T-helper 17 cell (primary cell): ENCODE measurements at regions not wholly inside any gene's neighbourhood (a gene's known extent, or its start where the extent isn't known, plus 50 kb on each side); places are given as distances from the start of the nearest gene placed in this dataset.

Experiments used
- ATAC-seq: fragments of 150-1000 bp; cut with Tn5 transposase; 2 replicates; pipeline ENCODE4 v1.10.0; 2021; ENCODE audit warnings: mild to moderate bottlenecking, moderate library complexity
- DNase-seq, 3 donors: peaks; one replicate each; pipeline versions ENCODE4 v3.0.0 to v3.0.0-alpha.2; 2020 to 2021
- H3K9me3 ChIP-seq: one replicate; pipeline ENCODE4 v1.7.0; 2013; ENCODE audit warnings: low read length, mild to moderate bottlenecking; ENCODE audit not compliant: control insufficient read depth, poor library complexity, severe bottlenecking
- H3K27ac Mint-ChIP-seq: one replicate; pipeline ENCODE4 v1.8.0; 2022; ENCODE audit warnings: mild to moderate bottlenecking, moderate library complexity, mixed read lengths
- H3K27me3 Mint-ChIP-seq: one replicate; pipeline ENCODE4 v1.8.0; 2022; ENCODE audit warnings: mixed read lengths
- H3K36me3 Mint-ChIP-seq: one replicate; pipeline ENCODE4 v1.8.0; 2022; ENCODE audit warnings: low read depth, mixed read lengths
- H3K4me1 Mint-ChIP-seq: one replicate; pipeline ENCODE4 v1.8.0; 2022; ENCODE audit warnings: mild to moderate bottlenecking, mixed read lengths
- H3K4me3 Mint-ChIP-seq: one replicate; pipeline ENCODE4 v1.8.0; 2022; ENCODE audit warnings: mild to moderate bottlenecking, moderate library complexity, mixed read lengths

DNA sequence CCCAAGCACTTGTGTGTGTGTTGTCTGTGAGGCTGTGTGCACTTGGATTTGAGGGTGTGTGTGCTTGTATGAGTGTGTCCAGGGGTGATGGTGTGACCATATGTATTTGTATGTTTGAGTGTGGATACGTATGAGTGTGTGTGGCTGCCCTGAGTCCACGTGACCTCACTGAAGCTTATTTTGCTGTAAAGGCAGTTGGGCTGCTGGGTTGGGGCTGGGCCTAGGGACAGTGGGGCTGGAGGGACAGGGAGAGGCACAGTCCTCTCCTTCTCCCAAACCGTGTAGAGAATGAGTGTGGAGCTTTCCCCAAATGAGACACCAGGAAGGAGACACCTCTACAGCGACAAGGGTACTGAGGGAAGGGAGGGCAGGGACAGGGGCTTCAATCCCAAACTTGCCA, 163.4 kb upstream of the TLE3 start:
- no peaks in the 10 kb centered on the region for H3K36me3 Mint-ChIP-seq
- H3K9me3 ChIP-seq: no peaks in the 10 kb centered on the region
- no peaks in the 10 kb centered on the region for H3K27me3 Mint-ChIP-seq
- no peak for DNase-seq
- no peak overlapping the region for H3K27ac Mint-ChIP-seq
- no peak for ATAC-seq
- H3K4me3 Mint-ChIP-seq: no peak overlapping the region
- H3K4me1 Mint-ChIP-seq: peaks cover 36% of the 10 kb centered on the region

DNA sequence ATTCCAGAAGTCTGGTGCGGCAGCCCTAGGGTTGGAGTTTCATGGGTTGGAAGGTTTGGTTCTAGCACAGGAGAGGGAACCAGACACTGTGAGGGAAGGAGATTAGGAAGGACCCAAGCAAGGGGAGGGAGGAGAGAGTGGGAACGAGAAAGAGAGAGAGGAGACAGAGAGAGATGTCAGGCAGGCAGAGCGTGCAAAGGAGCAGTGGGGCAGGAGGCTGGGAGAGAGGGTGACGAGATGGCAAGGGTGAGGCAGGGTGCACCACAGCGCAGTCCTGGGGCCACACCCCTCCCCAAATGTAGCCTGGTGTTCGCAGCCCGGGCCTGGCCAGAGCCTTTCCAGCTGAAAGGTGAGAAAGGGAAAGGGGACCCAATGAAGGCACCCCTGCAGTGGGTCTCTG, 162.9 kb upstream of the TLE3 start:
- Mint-ChIP-seq H3K27me3 (no peaks in the 10 kb centered on the region), H3K4me3 (no peak overlapping the region), H3K4me1 (peaks cover 36% of the 10 kb centered on the region), H3K36me3 (no peaks in the 10 kb centered on the region), H3K27ac (peak overlapping the region; percentile 2)
- ATAC-seq (no peak), DNase-seq (no peak)
- no peaks in the 10 kb centered on the region for H3K9me3 ChIP-seq

DNA sequence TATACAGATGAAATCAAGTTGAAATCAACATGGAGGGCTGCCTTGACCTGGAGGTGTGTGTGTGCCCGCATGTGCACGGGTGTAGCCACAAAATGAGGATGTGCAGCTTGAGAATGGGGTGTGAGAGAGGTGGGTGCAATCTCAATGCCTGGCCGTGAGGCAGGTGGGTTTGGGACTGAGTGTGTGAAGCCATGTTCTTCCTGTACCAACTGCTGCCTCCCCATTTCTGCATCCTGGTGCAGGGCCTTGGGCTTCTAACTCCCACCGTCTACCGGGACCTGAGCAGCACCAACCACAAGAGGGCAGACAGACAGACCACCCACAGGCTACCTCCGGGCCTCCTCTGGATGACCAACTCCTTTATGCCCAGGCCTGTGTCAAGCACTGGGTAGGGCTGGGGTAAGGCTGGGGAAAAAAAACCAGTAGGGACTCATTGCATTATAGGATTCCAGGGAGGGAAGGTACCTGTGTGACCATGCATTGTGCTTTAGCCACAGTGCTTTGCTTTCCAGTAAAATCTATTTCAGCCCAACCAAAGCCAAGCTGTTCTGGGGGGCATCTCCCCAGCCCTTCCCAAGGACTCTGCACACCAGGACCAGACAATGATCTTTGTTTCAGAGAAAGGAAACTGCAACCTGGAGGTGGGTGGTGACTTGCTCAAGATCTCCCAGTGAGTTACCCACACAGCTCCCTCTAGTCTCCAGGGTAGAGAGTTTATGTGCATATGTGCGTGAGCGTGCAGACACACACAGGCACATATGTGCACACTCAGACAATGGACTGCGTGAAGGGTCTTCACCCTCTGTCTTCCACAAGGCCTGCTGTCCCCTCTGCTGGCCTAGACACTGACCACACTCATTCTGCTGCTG, 162.2 kb upstream of the TLE3 start:
- no peak for ATAC-seq

DNA sequence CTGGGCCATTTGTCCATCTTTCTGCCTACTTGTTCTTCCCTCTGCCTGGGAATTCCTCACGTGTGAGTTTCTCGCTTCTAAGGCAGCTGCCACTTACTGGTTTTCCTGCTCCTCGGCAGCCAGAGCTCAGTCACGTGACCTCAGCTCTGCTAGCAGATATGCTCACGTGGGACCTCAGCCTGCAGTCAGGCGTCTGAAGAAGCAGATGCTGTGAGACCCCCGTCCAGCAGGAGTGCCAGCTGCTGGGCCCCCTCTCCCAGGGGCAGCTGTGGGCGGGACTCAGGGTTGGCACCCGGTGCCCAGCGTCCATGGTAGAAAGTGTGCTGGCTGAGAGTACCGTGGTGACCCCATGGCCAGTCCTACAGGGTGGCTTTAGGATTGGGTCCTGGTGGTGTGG, 161.3 kb upstream of the TLE3 start:
- DNase-seq: peak; percentile 18 to 33 (median 30)
- H3K9me3 ChIP-seq: no peaks in the 10 kb centered on the region
- Mint-ChIP-seq H3K36me3 (no peaks in the 10 kb centered on the region), H3K27me3 (no peaks in the 10 kb centered on the region), H3K4me1 (peaks cover 36% of the 10 kb centered on the region), H3K4me3 (peak overlapping the region; percentile 85), H3K27ac (peak overlapping the region; percentile 82)
- peak; percentile 73 for ATAC-seq

More for the DNA sequence above, 162.2 kb upstream of the TLE3 start:
- DNase-seq: no peak
- H3K9me3 ChIP-seq: no peaks in the 10 kb centered on the region
- Mint-ChIP-seq H3K27ac (peak overlapping the region; percentile 2), H3K27me3 (no peaks in the 10 kb centered on the region), H3K4me1 (peaks cover 36% of the 10 kb centered on the region), H3K4me3 (no peak overlapping the region), H3K36me3 (no peaks in the 10 kb centered on the region)

DNA sequence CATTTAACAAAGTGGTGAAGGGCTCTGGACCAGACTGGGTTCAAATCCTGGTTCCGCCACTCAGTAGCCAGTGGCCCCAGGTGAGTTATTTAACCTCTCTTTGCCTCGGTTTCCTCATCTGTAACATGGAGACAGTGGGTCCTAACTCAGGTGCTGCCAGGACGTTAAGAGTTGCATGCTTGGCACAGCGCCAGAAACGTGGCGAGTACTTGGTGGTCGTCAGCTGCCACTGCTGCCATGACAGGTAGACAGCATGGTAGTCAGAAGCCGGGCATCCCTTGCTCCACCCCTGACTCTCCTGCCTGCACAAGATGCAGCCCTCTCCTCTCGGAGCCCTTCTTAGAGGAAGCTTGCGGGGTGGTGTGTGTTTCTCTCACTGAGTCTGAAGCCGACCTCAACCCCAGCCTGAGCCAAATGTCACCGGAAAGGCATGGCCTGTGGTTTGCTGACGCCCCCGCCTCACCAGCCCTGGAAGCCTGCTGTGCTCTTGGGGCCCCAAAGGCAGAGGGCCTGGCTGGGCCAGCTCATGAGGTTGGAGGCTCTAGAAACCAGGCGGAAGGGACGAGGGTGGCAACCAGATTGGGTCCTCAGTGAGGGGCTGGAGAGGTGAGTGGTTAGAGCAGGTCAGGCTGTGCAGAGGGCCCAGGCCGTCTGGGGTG, 160.8 kb upstream of the TLE3 start:
- peak overlapping the region; percentile 85 for H3K4me3 Mint-ChIP-seq
- H3K27me3 Mint-ChIP-seq: no peaks in the 10 kb centered on the region
- ATAC-seq: peak; percentile 75
- no peaks in the 10 kb centered on the region for H3K36me3 Mint-ChIP-seq
- H3K27ac Mint-ChIP-seq: peak overlapping the region; percentile 82
- H3K9me3 ChIP-seq: no peaks in the 10 kb centered on the region
- peaks cover 36% of the 10 kb centered on the region for H3K4me1 Mint-ChIP-seq
- peak; percentile 11 to 26 (median 22) for DNase-seq

DNA sequence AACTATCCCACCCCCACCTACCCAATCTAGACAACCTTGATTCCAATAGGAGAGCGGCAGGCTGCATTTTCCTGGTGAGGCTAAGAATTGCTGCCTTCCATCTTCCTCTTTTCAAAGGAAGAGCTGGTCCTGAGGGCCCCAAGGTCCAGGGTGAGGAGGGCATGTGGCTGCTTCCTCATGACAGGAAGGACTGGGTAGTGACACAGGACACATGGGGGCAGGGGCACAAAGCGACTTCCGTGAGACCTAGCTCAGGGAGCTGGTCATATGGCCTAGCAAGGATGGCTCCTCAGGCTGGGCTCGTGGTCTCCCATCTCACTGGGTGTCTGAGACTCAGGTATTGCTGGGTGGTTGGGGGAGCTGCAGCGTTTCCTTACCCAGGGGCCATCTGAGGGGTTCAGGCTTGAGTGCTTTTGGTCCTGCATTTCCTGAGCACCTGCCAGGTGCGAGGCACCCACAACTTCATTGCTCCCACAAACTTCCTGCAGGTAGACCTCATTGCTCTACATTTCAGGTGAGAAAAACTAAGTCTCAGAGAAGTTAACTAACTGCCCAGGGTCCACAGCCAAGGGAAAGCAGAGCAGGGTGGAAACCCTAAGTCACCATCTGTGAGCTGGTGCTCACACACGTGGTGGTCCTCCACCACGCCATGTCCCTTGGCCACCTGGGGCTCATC, 160.0 kb upstream of the TLE3 start:
- Mint-ChIP-seq H3K36me3 (no peaks in the 10 kb centered on the region), H3K27ac (peak overlapping the region; percentile 82), H3K27me3 (no peaks in the 10 kb centered on the region), H3K4me1 (peaks cover 36% of the 10 kb centered on the region), H3K4me3 (peak overlapping the region; percentile 85)
- no peaks in the 10 kb centered on the region for H3K9me3 ChIP-seq
- ATAC-seq: no peak
- DNase-seq: no peak

DNA sequence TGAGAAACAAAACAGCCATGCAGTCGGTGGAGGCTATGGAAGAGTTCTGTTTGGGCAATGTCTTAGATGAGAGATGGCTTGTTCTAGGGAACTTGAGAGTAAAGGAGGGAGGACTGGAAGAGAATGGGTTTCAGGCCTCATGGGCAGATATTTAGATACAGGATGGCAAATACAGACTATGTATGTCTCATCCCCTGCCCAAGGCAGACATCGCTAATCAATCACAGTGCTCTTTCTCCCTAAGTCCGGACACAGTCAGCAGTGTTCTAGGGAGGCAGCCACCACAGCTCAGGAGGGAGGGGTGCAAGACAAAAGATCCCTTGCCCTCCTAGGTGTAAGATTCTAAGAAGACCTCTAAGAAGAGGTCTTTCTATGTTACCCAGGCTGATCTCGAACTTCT, 159.3 kb upstream of the TLE3 start:
- Mint-ChIP-seq H3K4me1 (peaks cover 35% of the 10 kb centered on the region), H3K36me3 (no peaks in the 10 kb centered on the region), H3K27ac (peak overlapping the region; percentile 74), H3K27me3 (no peaks in the 10 kb centered on the region), H3K4me3 (peak overlapping the region; percentile 31)
- DNase-seq (no peak), ATAC-seq (no peak)
- no peaks in the 10 kb centered on the region for H3K9me3 ChIP-seq

DNA sequence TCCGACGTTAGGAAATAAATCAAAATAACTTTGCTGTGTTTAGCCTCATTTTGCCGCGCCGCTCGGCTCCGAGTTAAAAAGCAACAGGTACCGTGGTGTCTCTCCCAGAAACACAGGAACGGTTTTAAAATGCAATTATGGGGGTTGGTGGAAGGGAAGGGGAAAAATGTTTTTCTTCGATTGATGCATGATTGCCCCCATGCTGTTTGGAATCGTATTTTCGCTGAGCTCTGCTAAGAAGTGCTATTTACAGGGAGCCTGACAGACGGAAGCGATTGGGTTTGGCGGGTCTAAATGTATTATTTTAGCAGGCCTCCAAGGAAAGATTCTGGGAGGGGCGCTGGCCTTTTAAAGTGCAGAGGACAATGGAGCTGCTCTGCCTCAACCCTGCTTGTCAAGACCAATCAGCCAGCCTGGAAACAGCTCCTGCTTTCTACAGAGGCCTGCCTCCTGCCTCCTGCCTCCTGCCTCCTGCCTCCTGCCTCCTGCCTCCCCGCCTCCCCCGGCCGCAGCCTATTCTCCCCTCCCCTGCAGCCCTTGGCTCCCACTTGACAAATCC, 156.7 kb upstream of the TLE3 start:
- no peak for ATAC-seq
- Mint-ChIP-seq H3K27ac (no peak overlapping the region), H3K36me3 (no peaks in the 10 kb centered on the region), H3K4me3 (no peak overlapping the region), H3K4me1 (peaks cover 24% of the 10 kb centered on the region), H3K27me3 (no peaks in the 10 kb centered on the region)
- H3K9me3 ChIP-seq: no peaks in the 10 kb centered on the region
- DNase-seq: no peak

DNA sequence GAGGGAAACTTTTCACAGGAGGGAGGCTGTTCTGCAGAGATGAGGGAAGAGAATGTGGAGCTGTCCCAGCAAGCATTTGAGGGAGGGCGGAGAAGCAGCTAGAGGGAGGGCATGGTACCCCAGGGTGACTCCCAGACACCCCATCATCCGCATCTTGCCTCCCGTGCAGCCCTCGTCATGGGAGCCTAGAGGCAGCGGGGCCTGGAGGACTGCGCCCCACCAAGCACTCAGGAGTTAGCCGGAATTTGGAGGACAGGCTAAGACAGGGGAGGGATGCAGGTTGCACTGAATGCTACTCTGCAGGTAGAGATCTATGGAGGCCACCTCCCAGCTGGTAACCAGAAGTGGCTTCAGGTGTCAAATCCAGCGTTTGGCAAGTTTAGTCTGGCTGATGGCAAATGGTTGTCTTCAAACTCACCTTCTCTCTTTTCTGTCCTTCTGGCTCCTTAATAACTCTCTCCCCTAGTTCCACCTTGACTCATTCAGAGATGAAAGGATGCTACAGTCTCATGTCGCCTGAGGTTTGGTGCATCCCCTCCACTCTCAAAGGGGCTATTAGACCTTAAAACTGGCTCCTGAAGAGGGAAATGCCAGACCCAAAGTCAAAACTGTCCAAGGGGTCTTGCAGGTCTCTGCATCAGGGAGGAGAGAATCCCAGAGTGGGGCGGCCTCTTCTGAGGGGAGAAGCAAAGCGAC, 155.9 kb upstream of the TLE3 start:
- Mint-ChIP-seq H3K36me3 (no peaks in the 10 kb centered on the region), H3K4me1 (peaks cover 16% of the 10 kb centered on the region), H3K27me3 (no peaks in the 10 kb centered on the region), H3K4me3 (no peak overlapping the region), H3K27ac (no peak overlapping the region)
- H3K9me3 ChIP-seq: no peaks in the 10 kb centered on the region
- no peak for ATAC-seq
- no peak for DNase-seq

DNA sequence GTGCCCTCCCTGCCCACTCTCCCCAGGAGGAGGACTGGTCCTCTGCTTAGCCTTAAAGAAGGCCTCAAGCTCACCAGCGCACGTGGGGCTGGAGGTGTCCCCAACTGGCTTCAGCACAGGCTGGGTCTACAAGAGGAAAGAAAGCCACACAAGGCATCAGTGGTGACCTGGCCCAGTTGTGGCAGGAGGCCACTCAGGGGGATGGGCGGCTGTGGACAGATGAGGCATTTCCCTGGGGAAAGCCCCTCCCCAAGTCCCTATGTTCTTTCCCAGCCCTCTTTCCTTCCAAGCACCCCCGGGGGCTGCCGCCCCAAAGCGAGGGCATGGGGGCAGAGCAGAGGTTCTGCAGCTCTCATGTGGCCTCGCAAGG, 155.2 kb upstream of the TLE3 start:
- no peaks in the 10 kb centered on the region for H3K27me3 Mint-ChIP-seq
- no peak for DNase-seq
- H3K36me3 Mint-ChIP-seq: no peaks in the 10 kb centered on the region
- no peaks in the 10 kb centered on the region for H3K9me3 ChIP-seq
- no peak overlapping the region for H3K27ac Mint-ChIP-seq
- ATAC-seq: no peak
- peaks cover 11% of the 10 kb centered on the region for H3K4me1 Mint-ChIP-seq
- H3K4me3 Mint-ChIP-seq: no peak overlapping the region

DNA sequence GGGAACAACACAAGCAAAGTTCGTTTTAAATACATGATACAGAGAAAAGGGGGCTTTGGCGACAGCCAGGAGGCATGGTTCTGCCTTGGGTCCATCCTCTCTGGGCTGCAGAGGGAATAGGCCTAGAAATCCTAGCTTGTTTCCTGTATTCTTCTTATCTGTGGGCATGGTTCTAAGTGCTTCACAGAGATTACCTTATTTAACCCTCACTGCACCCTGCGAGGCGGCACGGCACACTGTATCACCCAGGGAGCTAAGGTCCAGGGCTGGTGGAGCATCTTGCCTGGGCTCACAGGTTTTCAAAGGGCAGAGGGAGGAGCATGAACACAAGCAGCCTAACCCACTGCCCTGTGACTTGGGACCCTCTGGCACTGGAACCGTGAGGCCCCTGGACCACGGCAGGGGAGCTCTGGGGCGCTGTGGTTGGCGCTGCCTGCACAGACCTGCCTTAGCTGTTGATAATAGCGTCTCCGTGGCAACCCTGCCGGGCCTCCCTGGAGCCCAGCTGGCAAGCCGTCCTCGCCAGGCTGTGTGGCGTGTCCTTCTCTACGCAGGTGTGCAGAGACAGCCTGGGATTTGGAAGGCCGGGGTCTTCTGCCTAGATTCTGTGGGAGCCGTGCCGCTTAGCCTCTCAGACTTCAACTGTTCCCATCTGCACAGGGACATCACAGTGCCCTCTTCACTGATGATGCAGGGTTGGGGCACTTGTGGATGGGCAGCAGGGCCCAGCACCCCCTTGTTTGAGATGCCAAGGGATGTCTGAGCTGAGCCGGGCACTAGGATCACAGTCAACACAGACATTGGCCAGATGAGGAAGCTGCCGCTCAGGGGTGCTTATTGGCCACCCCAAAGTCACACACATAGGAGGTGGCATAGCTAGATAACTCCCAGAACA, 154.6 kb upstream of the TLE3 start:
- no peak overlapping the region for H3K4me3 Mint-ChIP-seq
- H3K4me1 Mint-ChIP-seq: peaks cover 6% of the 10 kb centered on the region
- H3K36me3 Mint-ChIP-seq: no peaks in the 10 kb centered on the region
- ATAC-seq (no peak), DNase-seq (no peak)
- no peaks in the 10 kb centered on the region for H3K27me3 Mint-ChIP-seq
- H3K9me3 ChIP-seq: no peaks in the 10 kb centered on the region
- H3K27ac Mint-ChIP-seq: peak overlapping the region; percentile 74
